MCF 10A (cell line): ENCODE measurements at regions not wholly inside any gene's neighbourhood (a gene's known extent, or its start where the extent isn't known, plus 50 kb on each side); places are given as distances from the start of the nearest gene placed in this dataset.

ENCODE experiments used
- BruUV-seq: library from RNA; stranded (reverse); fragments of 400-500 nt; replicated peaks from 2 replicates; lab custom pipeline; 2021; lab: Mats Ljungman, UMichigan
- CTCF ChIA-PET: fragments of 300-600 bp; sonication (Branson Sonifier 250); formaldehyde crosslinking; extraction: SDS; loops from one replicate; lab custom pipeline; 2021; ENCODE audit warnings: antibody characterized with exemption, inconsistent platforms; lab: Yijun Ruan, JAX
- POLR2A ChIA-PET: fragments of 300-600, 350-650 bp; sonication (Branson Sonifier 250); formaldehyde crosslinking; extraction: SDS; loops from one replicate; lab custom pipeline; 2020; ENCODE audit warnings: antibody characterized with exemption, inconsistent platforms; lab: Yijun Ruan, JAX
- DNase-seq: peaks from one replicate; pipeline ENCODE4 v3.0.0-alpha.2; 2018; ENCODE audit not compliant: unreplicated experiment
- H3K27ac Mint-ChIP-seq: one replicate; pipeline ENCODE4 v1.8.0; 2022; ENCODE audit warnings: mild to moderate bottlenecking, low read depth, mixed read lengths; ENCODE audit not compliant: unreplicated experiment
- H3K27me3 Mint-ChIP-seq: one replicate; pipeline ENCODE4 v1.8.0; 2022; ENCODE audit warnings: mixed read lengths; ENCODE audit not compliant: insufficient read depth, unreplicated experiment
- H3K36me3 Mint-ChIP-seq: one replicate; pipeline ENCODE4 v1.8.0; 2022; ENCODE audit warnings: mild to moderate bottlenecking, moderate library complexity, mixed read lengths; ENCODE audit not compliant: insufficient read depth, unreplicated experiment
- H3K4me1 Mint-ChIP-seq: one replicate; pipeline ENCODE4 v1.8.0; 2022; ENCODE audit warnings: mixed read lengths; ENCODE audit not compliant: insufficient read depth, unreplicated experiment
- H3K4me3 Mint-ChIP-seq: one replicate; pipeline ENCODE4 v1.8.0; 2022; ENCODE audit warnings: mild to moderate bottlenecking, moderate library complexity, mixed read lengths; ENCODE audit not compliant: unreplicated experiment
- H3K9me3 Mint-ChIP-seq: one replicate; pipeline ENCODE4 v1.8.0; 2022; ENCODE audit warnings: mixed read lengths; ENCODE audit not compliant: unreplicated experiment
- intact Hi-C: fragments of 100-400 bp; cut with micrococcal nuclease; formaldehyde crosslinking; loops from 2 replicates; pipeline ENCODE4 v1.14.1; 2022
- TF ChIP-seq, protein P1 (sequence below): fragments of 200-600 bp; IDR thresholded peaks from one replicate; pipeline ENCODE4 v1.8.0; 2022; ENCODE audit warnings: antibody characterized with exemption, mild to moderate bottlenecking; ENCODE audit not compliant: unreplicated experiment

DNA sequence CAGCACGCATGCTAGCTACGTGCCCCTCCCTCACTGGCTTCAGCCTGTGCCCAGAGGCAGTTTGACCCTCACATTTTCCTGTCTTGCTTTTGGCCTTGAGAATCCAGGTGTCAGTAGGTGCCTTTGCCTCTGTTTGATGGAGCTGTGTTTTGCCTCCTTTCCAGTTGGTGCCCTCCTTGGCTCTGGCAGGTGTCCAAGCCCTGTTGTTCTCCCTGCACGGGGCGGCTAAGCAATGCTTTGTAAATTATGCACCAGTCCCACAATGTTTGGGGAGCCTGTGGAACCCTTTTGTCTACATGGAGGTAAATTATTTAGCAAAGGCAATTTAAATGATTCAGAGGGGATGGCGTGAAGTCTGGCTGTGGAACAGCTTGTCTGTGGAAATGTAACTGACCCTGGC lies 202.9 kb upstream of the BOD1L1 start:
- H3K36me3 Mint-ChIP-seq, result no peaks in the 10 kb centered on the region
- intact Hi-C loops, result no loop called here
- no peak overlapping the region for H3K27ac Mint-ChIP-seq
- no TSS peak for BruUV-seq
- no peak overlapping the region for H3K4me3 Mint-ChIP-seq
- CTCF ChIA-PET, result no interaction called here
- POLR2A ChIA-PET, result no interaction called here
- H3K9me3 Mint-ChIP-seq, result peaks cover 9% of the 10 kb centered on the region
- no peaks in the 10 kb centered on the region for H3K27me3 Mint-ChIP-seq
- TF ChIP-seq, protein P1, sequence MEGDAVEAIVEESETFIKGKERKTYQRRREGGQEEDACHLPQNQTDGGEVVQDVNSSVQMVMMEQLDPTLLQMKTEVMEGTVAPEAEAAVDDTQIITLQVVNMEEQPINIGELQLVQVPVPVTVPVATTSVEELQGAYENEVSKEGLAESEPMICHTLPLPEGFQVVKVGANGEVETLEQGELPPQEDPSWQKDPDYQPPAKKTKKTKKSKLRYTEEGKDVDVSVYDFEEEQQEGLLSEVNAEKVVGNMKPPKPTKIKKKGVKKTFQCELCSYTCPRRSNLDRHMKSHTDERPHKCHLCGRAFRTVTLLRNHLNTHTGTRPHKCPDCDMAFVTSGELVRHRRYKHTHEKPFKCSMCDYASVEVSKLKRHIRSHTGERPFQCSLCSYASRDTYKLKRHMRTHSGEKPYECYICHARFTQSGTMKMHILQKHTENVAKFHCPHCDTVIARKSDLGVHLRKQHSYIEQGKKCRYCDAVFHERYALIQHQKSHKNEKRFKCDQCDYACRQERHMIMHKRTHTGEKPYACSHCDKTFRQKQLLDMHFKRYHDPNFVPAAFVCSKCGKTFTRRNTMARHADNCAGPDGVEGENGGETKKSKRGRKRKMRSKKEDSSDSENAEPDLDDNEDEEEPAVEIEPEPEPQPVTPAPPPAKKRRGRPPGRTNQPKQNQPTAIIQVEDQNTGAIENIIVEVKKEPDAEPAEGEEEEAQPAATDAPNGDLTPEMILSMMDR, result no peak
- no peak for DNase-seq
- peaks cover 9% of the 10 kb centered on the region for H3K4me1 Mint-ChIP-seq

DNA sequence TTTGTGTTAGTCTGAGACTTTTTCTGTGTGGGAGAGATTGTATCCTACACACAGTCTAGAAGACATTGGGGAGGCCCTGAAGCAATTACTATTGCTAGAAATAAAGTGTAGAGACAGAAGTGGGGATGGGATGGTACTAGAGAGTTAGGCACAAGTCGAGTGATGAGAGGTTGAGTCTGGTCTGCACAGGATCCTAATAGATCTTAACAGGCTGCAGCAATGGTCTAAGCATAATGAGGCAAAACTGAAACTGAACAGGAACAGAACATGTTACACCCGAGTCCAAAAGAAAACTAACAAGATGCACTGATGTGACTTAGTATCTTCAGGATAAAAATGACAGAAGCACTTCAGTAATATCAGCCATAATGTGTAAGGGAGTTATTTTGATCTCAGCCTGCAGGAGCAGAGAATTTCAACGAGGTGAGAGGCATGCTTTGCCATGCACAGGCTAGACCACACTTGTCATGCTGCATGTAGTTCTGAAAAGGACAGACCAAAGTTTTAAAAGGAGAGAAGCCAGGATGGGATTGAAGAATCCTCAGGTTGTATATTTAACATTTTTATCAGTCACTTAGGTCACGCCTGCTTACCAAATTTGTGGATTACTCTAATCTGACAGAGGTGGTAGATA lies 205.8 kb upstream of the BOD1L1 start:
- BruUV-seq, result no TSS peak
- CTCF ChIA-PET, result no interaction called here
- Mint-ChIP-seq H3K4me1 (peaks cover 9% of the 10 kb centered on the region), H3K27ac (no peak overlapping the region), H3K36me3 (no peaks in the 10 kb centered on the region), H3K9me3 (no peaks in the 10 kb centered on the region), H3K4me3 (no peak overlapping the region), H3K27me3 (no peaks in the 10 kb centered on the region)
- intact Hi-C loops, result no loop called here
- POLR2A ChIA-PET, result no interaction called here
- DNase-seq, result no peak
- TF ChIP-seq, protein P1, result no peak

DNA sequence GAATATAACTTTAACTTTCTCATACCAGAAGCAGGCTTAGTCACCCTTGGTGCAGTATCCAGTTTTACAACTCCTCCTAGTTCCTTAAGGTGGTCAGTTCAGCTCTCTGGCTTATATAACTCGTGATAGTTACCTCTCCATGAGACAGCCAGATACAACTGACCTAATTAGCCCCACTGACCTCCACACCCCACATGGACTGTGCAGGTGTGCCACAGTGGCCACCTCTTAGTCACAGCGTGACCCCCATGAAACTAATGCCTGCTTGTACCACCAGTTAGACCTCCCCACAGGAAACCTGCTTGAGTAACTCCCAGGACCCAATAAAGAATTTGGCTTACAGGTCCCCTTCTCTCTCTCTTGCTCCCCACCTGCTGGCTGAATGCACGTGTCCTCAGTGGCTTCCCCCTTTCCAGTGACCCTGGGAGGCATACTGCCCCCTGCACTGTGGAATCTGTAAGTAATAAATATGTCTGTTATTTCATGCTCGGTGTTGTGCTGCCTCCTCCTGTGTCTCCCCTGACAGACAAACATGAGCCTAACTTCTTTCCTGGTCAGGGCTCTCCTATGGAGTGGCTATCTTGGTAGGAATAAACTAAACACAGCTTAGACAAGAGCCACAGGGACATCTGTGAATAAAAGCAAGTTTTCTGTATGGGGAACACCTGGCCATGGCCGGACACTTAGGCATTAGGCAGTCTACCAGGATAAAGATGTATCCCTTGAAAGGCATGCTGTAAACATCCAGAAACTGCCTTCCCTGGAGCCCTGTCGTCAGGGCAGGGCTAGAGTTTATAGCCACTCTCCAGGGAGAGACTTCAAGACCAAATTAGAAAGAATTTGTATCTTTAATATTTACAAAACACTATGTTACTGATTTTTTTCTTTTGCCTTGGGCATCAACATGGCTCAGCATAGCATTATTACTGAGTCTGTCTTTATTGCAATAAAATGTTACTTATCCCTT lies 209.7 kb upstream of the BOD1L1 start:
- no peak overlapping the region for H3K27ac Mint-ChIP-seq
- no peak overlapping the region for H3K4me3 Mint-ChIP-seq
- TF ChIP-seq, protein P1, result no peak
- BruUV-seq, result no TSS peak
- POLR2A ChIA-PET, result no interaction called here
- H3K4me1 Mint-ChIP-seq, result peaks cover 5% of the 10 kb centered on the region
- DNase-seq, result no peak
- intact Hi-C loops, result no loop called here
- CTCF ChIA-PET, result no interaction called here
- no peaks in the 10 kb centered on the region for H3K27me3 Mint-ChIP-seq
- H3K9me3 Mint-ChIP-seq, result no peaks in the 10 kb centered on the region
- H3K36me3 Mint-ChIP-seq, result no peaks in the 10 kb centered on the region

DNA sequence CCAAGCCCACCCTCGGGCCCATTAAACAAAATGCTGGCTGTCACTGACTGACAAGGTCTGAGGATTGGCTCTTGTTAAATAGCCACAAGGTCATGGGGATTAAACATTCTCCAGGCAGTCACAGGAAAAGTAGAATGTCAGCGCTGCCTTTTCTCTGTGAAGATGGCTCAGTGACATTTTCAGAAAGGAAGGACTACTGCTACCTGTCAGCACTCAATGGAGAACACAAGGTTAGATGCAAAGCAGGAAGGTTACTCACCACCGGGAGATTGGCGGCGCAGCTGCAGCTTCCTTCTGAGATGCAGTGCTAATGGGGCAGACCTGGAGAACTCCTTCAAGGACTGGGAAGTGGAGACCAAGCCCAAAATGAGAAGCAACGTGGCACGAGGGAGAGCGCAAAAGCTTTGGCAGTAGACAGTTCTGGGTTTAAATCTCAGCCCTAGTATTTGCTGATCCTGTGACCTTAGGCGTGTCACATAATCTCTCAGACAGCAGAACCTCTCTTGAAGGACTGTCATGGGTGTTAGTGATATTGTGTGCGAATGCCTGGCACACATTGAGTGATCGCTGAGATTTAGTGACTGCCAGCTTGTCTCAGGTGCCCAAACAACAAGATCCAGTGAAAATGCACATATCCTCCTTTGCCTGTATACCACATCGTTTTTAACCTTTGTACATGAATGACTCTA lies 213.1 kb upstream of the BOD1L1 start:
- Mint-ChIP-seq H3K9me3 (no peaks in the 10 kb centered on the region), H3K36me3 (no peaks in the 10 kb centered on the region), H3K4me1 (peaks cover 7% of the 10 kb centered on the region), H3K4me3 (no peak overlapping the region), H3K27ac (no peak overlapping the region), H3K27me3 (no peaks in the 10 kb centered on the region)
- ChIA-PET CTCF (interaction anchor here (0.5 kb wide), 1 partner anchor 138 kb away, joined by 3 read pairs; no protein-coding TSS in a partner anchor), POLR2A (no interaction called here)
- DNase-seq, result no peak
- intact Hi-C loops, result no loop called here
- BruUV-seq, result no TSS peak
- TF ChIP-seq, protein P1, result no peak
